Right renal cortex interstitium (tissue), 3 donors: ENCODE measurements at regions not wholly inside any gene's neighbourhood (a gene's known extent, or its start where the extent isn't known, plus 50 kb on each side); places are given as distances from the start of the nearest gene placed in this dataset.
"Not testable (repeated sequence)": the region's sequence is repeated elsewhere in the genome, so short reads cannot be mapped to it uniquely, and the experiment has no call there.

Experiments used
- DNase-seq, 3 donors: peaks; one replicate each; pipeline ENCODE4 v3.0.0-alpha.2; 2013; ENCODE audit warnings: low read depth in 3 of 3, low spot score in 2 of 3

- no peak for DNase-seq
Measured at GRCh38 chr4:148574911-148575310, 132.7 kb upstream of the NR3C2 start.

GRCh38 chr4:148574502-148574901, 132.3 kb upstream of the NR3C2 start:
- peak in 1 of 3 donors; percentile 15 for DNase-seq

GRCh38 chr4:148574066-148574465, 131.9 kb upstream of the NR3C2 start:
- DNase-seq = no peak

- DNase-seq = peak in 1 of 3 donors; percentile 6
Measured at GRCh38 chr4:148573296-148573695, 131.1 kb upstream of the NR3C2 start.

- no peak for DNase-seq
Measured at GRCh38 chr4:148565801-148566200, 123.6 kb upstream of the NR3C2 start.

GRCh38 chr4:148563684-148564083, 121.5 kb upstream of the NR3C2 start:
- no peak for DNase-seq

- DNase-seq = no peak
Measured at GRCh38 chr4:148561467-148561866, 119.3 kb upstream of the NR3C2 start.

GRCh38 chr4:148557793-148558192, 115.6 kb upstream of the NR3C2 start:
- DNase-seq = no peak

- no peak for DNase-seq
Measured at GRCh38 chr4:148550788-148551187, 108.6 kb upstream of the NR3C2 start.

- DNase-seq = no peak
Measured at GRCh38 chr4:148542922-148543623, 100.9 kb upstream of the NR3C2 start.

- DNase-seq = no peak
Measured at GRCh38 chr4:148540622-148541326, 98.6 kb upstream of the NR3C2 start.

- DNase-seq = no peak
Measured at GRCh38 chr4:148539387-148539786, 97.2 kb upstream of the NR3C2 start.

GRCh38 chr4:148533851-148534250, 91.6 kb upstream of the NR3C2 start:
- DNase-seq = not testable (repeated sequence)

GRCh38 chr4:148530114-148530513, 87.9 kb upstream of the NR3C2 start:
- DNase-seq = no peak

- DNase-seq = no peak
Measured at GRCh38 chr4:148527571-148527970, 85.4 kb upstream of the NR3C2 start.

GRCh38 chr4:148522995-148523394, 80.8 kb upstream of the NR3C2 start:
- no peak for DNase-seq

GRCh38 chr4:148515248-148515647, 73.0 kb upstream of the NR3C2 start:
- no peak for DNase-seq

GRCh38 chr4:148514581-148514980, 72.4 kb upstream of the NR3C2 start:
- no peak for DNase-seq

- no peak for DNase-seq
Measured at GRCh38 chr4:148514041-148514440, 71.8 kb upstream of the NR3C2 start.

GRCh38 chr4:148510211-148510610, 68.0 kb upstream of the NR3C2 start:
- DNase-seq = no peak

GRCh38 chr4:148503681-148504080, 61.5 kb upstream of the NR3C2 start:
- no peak for DNase-seq

GRCh38 chr4:148497258-148497657, 55.0 kb upstream of the NR3C2 start:
- DNase-seq = no peak
